H9 (cell line): ENCODE measurements at regions not wholly inside any gene's neighbourhood (a gene's known extent, or its start where the extent isn't known, plus 50 kb on each side); places are given as distances from the start of the nearest gene placed in this dataset.

Source experiments
- DNase-seq: peaks from one replicate; pipeline ENCODE4 v3.0.0-alpha.2; 2017
- H2AFZ ChIP-seq: one replicate; pipeline ENCODE4 v1.6.1; 2013; ENCODE audit warnings: mild to moderate bottlenecking, low read length, control low read depth, moderate library complexity
- H2AK5ac ChIP-seq: 2 replicates; pipeline ENCODE4 v1.6.1; 2013; ENCODE audit warnings: low read length, control low read depth, mixed read lengths; ENCODE audit not compliant: insufficient read length
- H2BK120ac ChIP-seq: one replicate; pipeline ENCODE4 v1.6.1; 2013; ENCODE audit warnings: low read depth, mild to moderate bottlenecking, low read length, control low read depth, inconsistent platforms; ENCODE audit not compliant: poor library complexity, severe bottlenecking
- H2BK12ac ChIP-seq: 2 replicates; pipeline ENCODE4 v1.6.1; 2013; ENCODE audit warnings: low read length, control low read depth, mixed read lengths, low read depth; ENCODE audit not compliant: insufficient read length
- H2BK15ac ChIP-seq: 2 replicates; pipeline ENCODE4 v1.6.1; 2013; ENCODE audit warnings: low read depth, low read length, control low read depth
- H2BK20ac ChIP-seq: one replicate; pipeline ENCODE4 v1.6.1; 2013; ENCODE audit warnings: low read depth, mild to moderate bottlenecking, low read length, control low read depth, inconsistent platforms; ENCODE audit not compliant: poor library complexity, severe bottlenecking
- H2BK5ac ChIP-seq: 2 replicates; pipeline ENCODE4 v1.6.1; 2013; ENCODE audit warnings: low read length, control low read depth, mixed read lengths; ENCODE audit not compliant: insufficient read length
- H3K14ac ChIP-seq: 2 replicates; pipeline ENCODE4 v1.6.1; 2013; ENCODE audit warnings: low read length, control low read depth; ENCODE audit not compliant: insufficient read depth
- H3K18ac ChIP-seq: 2 replicates; pipeline ENCODE4 v1.6.1; 2013; ENCODE audit warnings: low read depth, mild to moderate bottlenecking, mixed read lengths, low read length, control low read depth; ENCODE audit not compliant: insufficient read length
- H3K23ac ChIP-seq: 2 replicates; pipeline ENCODE4 v1.6.1; 2013; ENCODE audit warnings: low read length, control low read depth, mixed read lengths, low read depth; ENCODE audit not compliant: insufficient read length
- H3K23me2 ChIP-seq: 2 replicates; pipeline ENCODE4 v1.6.1; 2013; ENCODE audit warnings: low read depth, mild to moderate bottlenecking, mixed read lengths, low read length, control low read depth; ENCODE audit not compliant: insufficient read length, poor library complexity, severe bottlenecking
- H3K27ac ChIP-seq: 2 replicates; pipeline ENCODE4 v1.5.1; 2013; ENCODE audit warnings: low read length, control low read depth, mixed read lengths, low read depth; ENCODE audit not compliant: insufficient read length
- H3K27me3 ChIP-seq: 2 replicates; pipeline ENCODE4 v1.6.1; 2013; ENCODE audit warnings: low read length, control low read depth, inconsistent platforms; ENCODE audit not compliant: insufficient read depth
- H3K4ac ChIP-seq: 2 replicates; pipeline ENCODE4 v1.6.1; 2013; ENCODE audit warnings: low read depth, mild to moderate bottlenecking, control low read depth, inconsistent platforms, low read length, moderate library complexity
- H3K4me1 ChIP-seq: 2 replicates; pipeline ENCODE4 v1.6.1; 2013; ENCODE audit warnings: low read length, control low read depth, inconsistent platforms; ENCODE audit not compliant: insufficient read depth
- H3K4me2 ChIP-seq: 2 replicates; pipeline ENCODE4 v1.6.1; 2013; ENCODE audit warnings: low read length, control low read depth, mixed read lengths; ENCODE audit not compliant: insufficient read length, insufficient read depth
- H3K56ac ChIP-seq: 2 replicates; pipeline ENCODE4 v1.6.1; 2013; ENCODE audit warnings: low read depth, mild to moderate bottlenecking, mixed read lengths, low read length, control low read depth; ENCODE audit not compliant: insufficient read length
- H3K79me1 ChIP-seq: 2 replicates; pipeline ENCODE4 v1.6.1; 2013; ENCODE audit warnings: low read depth, mild to moderate bottlenecking, moderate library complexity, low read length, control low read depth, inconsistent platforms; ENCODE audit not compliant: insufficient read depth, poor library complexity, severe bottlenecking
- H3K79me2 ChIP-seq: 2 replicates; pipeline ENCODE4 v1.6.1; 2013; ENCODE audit warnings: low read length, control low read depth, inconsistent platforms; ENCODE audit not compliant: insufficient read depth
- H3K9ac ChIP-seq: 2 replicates; pipeline ENCODE4 v1.6.1; 2013; ENCODE audit warnings: low read length, control low read depth, mixed read lengths; ENCODE audit not compliant: insufficient read length; ENCODE audit errors: extremely low read depth
- H3K9me3 ChIP-seq: one replicate; pipeline ENCODE4 v1.6.1; 2013; ENCODE audit warnings: low read depth, low read length, inconsistent platforms; ENCODE audit not compliant: control insufficient read depth
- H3T11ph ChIP-seq: one replicate; pipeline ENCODE4 v1.6.1; 2013; ENCODE audit warnings: mild to moderate bottlenecking, low read length, control low read depth, inconsistent platforms
- H4K20me1 ChIP-seq: one replicate; pipeline ENCODE4 v1.6.1; 2013; ENCODE audit not compliant: control insufficient read depth, insufficient read length, insufficient read depth
- H4K5ac ChIP-seq: 2 replicates; pipeline ENCODE4 v1.6.1; 2013; ENCODE audit warnings: low read depth, mild to moderate bottlenecking, mixed read lengths, low read length, control low read depth; ENCODE audit not compliant: insufficient read length
- H4K8ac ChIP-seq: replicated peaks from 2 replicates; pipeline ENCODE4 v1.6.1; 2013; ENCODE audit warnings: low read length, control low read depth, mixed read lengths, low read depth; ENCODE audit not compliant: insufficient read length
- H4K91ac ChIP-seq: 2 replicates; pipeline ENCODE4 v1.6.1; 2013; ENCODE audit warnings: low read depth, mild to moderate bottlenecking, moderate library complexity, mixed read lengths, low read length, control low read depth; ENCODE audit not compliant: insufficient read length
- H3K27ac Mint-ChIP-seq, 3 experiments: 2 replicates in 2 of 3; 3 replicates in 1 of 3; pipeline ENCODE4 v1.8.0; 2020 to 2021; ENCODE audit warnings: mixed read lengths in 3 of 3, mild to moderate bottlenecking in 1 of 3, moderate library complexity in 1 of 3
- H3K27me3 Mint-ChIP-seq: 2 replicates; pipeline ENCODE4 v1.8.0; 2021; ENCODE audit warnings: low read depth, mild to moderate bottlenecking, moderate library complexity, mixed read lengths
- H3K36me3 Mint-ChIP-seq, 3 experiments: 2 replicates in 2 of 3; 3 replicates in 1 of 3; pipeline ENCODE4 v1.8.0; 2020 to 2021; ENCODE audit warnings: low read depth in 3 of 3, mixed read lengths in 3 of 3; ENCODE audit not compliant: insufficient read depth in 1 of 3
- H3K4me1 Mint-ChIP-seq, 2 experiments: 2 replicates each; pipeline ENCODE4 v1.8.0; 2020; ENCODE audit warnings: mixed read lengths in 2 of 2
- H3K4me3 Mint-ChIP-seq, 2 experiments: 2 replicates in 1 of 2; 3 replicates in 1 of 2; pipeline ENCODE4 v1.8.0; 2020 to 2021; ENCODE audit warnings: mild to moderate bottlenecking in 2 of 2, mixed read lengths in 2 of 2, moderate library complexity in 1 of 2
- H3K9me3 Mint-ChIP-seq, 2 experiments: 2 replicates in 1 of 2; 3 replicates in 1 of 2; pipeline ENCODE4 v1.8.0; 2020; ENCODE audit warnings: mild to moderate bottlenecking in 2 of 2, mixed read lengths in 2 of 2, moderate library complexity in 1 of 2
- CTCF ChIP-seq: fragments of 200-600 bp; sonication (generic); conservative IDR thresholded peaks from 3 replicates; pipeline ENCODE4 v1.8.0; 2021; ENCODE audit warnings: antibody characterized with exemption, mild to moderate bottlenecking
- WGBS: extraction: QIAGEN DNeasy Blood & Tissue Kit; methylation state at CpG from one replicate; pipeline ENCODE4 v1.1.7; 2013; ENCODE audit warnings: missing lambda C conversion rate, low lambda C conversion rate, mixed read lengths; ENCODE audit not compliant: insufficient read length; ENCODE audit errors: extremely low coverage; 5-methylcytosine and 5-hydroxymethylcytosine counted together

- no peak overlapping the region for H3T11ph ChIP-seq
- H3K56ac ChIP-seq, result no peak overlapping the region
- H2BK12ac ChIP-seq, result no peak overlapping the region
- no peak overlapping the region for H4K91ac ChIP-seq
- no peaks in the 10 kb centered on the region for H3K9me3 ChIP-seq
- H3K27ac Mint-ChIP-seq, result no peak overlapping the region
- no peak overlapping the region for H2BK5ac ChIP-seq
- H4K8ac ChIP-seq, result no peak overlapping the region
- no peaks in the 10 kb centered on the region for H3K79me2 ChIP-seq
- no peak overlapping the region for H3K14ac ChIP-seq
- no peak overlapping the region for H2AK5ac ChIP-seq
- H3K9me3 Mint-ChIP-seq, result no peaks in the 10 kb centered on the region
- no peak overlapping the region for H2AFZ ChIP-seq
- H3K4ac ChIP-seq, result no peak overlapping the region
- H3K4me2 ChIP-seq, result no peak overlapping the region
- H3K79me1 ChIP-seq, result no peaks in the 10 kb centered on the region
- no peaks in the 10 kb centered on the region for H4K20me1 ChIP-seq
- no peaks in the 10 kb centered on the region for H3K27me3 Mint-ChIP-seq
- peaks cover 0 to 6% of the 10 kb centered on the region in 2 experiments; a peak in 1 of 4 replicates for H3K4me1 Mint-ChIP-seq
- no peaks in the 10 kb centered on the region for H3K23me2 ChIP-seq
- no CpG with 5 or more reads among the region's 1 CpG for WGBS
- no peak overlapping the region for H3K4me3 Mint-ChIP-seq
- H3K27me3 ChIP-seq, result no peaks in the 10 kb centered on the region
- H2BK15ac ChIP-seq, result no peak overlapping the region
- no peak overlapping the region for H3K23ac ChIP-seq
- TF ChIP-seq CTCF, result no peak
- no peak overlapping the region for H2BK20ac ChIP-seq
- H3K36me3 Mint-ChIP-seq, result no peaks in the 10 kb centered on the region
- H3K18ac ChIP-seq, result no peak overlapping the region
- H3K4me1 ChIP-seq, result no peaks in the 10 kb centered on the region
- H4K5ac ChIP-seq, result no peak overlapping the region
- H3K9ac ChIP-seq, result no peak overlapping the region
- no peak overlapping the region for H3K27ac ChIP-seq
- no peak overlapping the region for H2BK120ac ChIP-seq
- no peak for DNase-seq
These were observed 139.5 kb upstream of the GAREM1 start for GRCh38 chr18:32610176-32610575.
